Ascending aorta (tissue), 2 donors: ENCODE measurements at regions not wholly inside any gene's neighbourhood (a gene's known extent, or its start where the extent isn't known, plus 50 kb on each side); places are given as distances from the start of the nearest gene placed in this dataset.
"Not testable (repeated sequence)": the region's sequence is repeated elsewhere in the genome, so short reads cannot be mapped to it uniquely, and the experiment has no call there.

ENCODE experiments used
- DNase-seq, 2 donors: peaks; one replicate each; pipeline ENCODE4 v3.0.0-alpha.2; 2019; ENCODE audit warnings: low spot score in 2 of 2
- H3K27ac ChIP-seq, 2 donors: fragments of 200-600 bp; sonication (generic); one replicate each; pipeline ENCODE4 v1.5.1; 2016 to 2017; ENCODE audit warnings: mild to moderate bottlenecking in 1 of 2
- H3K27me3 ChIP-seq: fragments of 200-600 bp; sonication (generic); one replicate; pipeline ENCODE4 v1.5.1; 2017
- H3K36me3 ChIP-seq, 2 donors: fragments of 200-600 bp; sonication (generic); one replicate each; pipeline ENCODE4 v1.5.1; 2016
- H3K4me1 ChIP-seq, 2 donors: fragments of 200-600 bp; sonication (generic); one replicate each; pipeline ENCODE4 v1.5.1; 2016 to 2017; ENCODE audit warnings: mild to moderate bottlenecking in 1 of 2
- H3K4me3 ChIP-seq, 2 donors: fragments of 200-600 bp; sonication (generic); one replicate each; pipeline ENCODE4 v1.5.1; 2016 to 2017; ENCODE audit warnings: mild to moderate bottlenecking in 1 of 2
- H3K9me3 ChIP-seq, 2 donors: fragments of 200-600 bp; sonication (generic); one replicate each; pipeline ENCODE4 v1.5.1; 2016
- intact Hi-C: fragments of 100-400 bp; cut with DNase I; formaldehyde crosslinking; loops from one replicate; pipeline ENCODE4 v1.15.1; 2023
- TF ChIP-seq, protein P1 (sequence below), 3 experiments: fragments of 200-600 bp in 2 of 3; fragments of 450-650 bp in 1 of 3; sonication (generic) in 2 of 3; IDR thresholded peaks; one replicate each; pipeline ENCODE4 v1.5.1; 2016 to 2019; ENCODE audit warnings: antibody characterized with exemption in 3 of 3, mild to moderate bottlenecking in 1 of 3, moderate library complexity in 1 of 3

DNA sequence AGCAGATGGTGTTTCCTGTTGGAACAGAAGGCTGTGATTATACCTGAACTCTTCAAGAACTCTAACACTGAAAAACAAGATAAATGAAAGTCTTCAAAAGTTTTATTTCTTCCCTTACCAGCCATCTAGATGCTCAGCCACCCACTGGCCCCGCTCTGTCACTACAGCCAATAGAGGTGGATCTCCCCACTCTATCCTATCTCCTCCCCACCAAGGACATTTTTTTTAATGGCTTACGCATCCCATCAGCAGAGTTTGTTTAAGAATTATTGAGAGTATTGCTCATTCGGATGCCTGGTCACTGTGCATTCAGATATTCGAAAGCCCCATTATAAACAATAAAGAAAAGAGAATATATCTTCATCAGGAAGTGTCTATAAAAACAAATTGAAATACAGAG lies 159.4 kb downstream of the RASEF start:
- Histone ChIP-seq H3K36me3 (no peaks in the 10 kb centered on the region), H3K27me3 (no peaks in the 10 kb centered on the region), H3K27ac (no peak overlapping the region), H3K4me1 (no peaks in the 10 kb centered on the region), H3K4me3 (no peak overlapping the region), H3K9me3 (no peaks in the 10 kb centered on the region)
- no peak for DNase-seq
- TF ChIP-seq, protein P1, sequence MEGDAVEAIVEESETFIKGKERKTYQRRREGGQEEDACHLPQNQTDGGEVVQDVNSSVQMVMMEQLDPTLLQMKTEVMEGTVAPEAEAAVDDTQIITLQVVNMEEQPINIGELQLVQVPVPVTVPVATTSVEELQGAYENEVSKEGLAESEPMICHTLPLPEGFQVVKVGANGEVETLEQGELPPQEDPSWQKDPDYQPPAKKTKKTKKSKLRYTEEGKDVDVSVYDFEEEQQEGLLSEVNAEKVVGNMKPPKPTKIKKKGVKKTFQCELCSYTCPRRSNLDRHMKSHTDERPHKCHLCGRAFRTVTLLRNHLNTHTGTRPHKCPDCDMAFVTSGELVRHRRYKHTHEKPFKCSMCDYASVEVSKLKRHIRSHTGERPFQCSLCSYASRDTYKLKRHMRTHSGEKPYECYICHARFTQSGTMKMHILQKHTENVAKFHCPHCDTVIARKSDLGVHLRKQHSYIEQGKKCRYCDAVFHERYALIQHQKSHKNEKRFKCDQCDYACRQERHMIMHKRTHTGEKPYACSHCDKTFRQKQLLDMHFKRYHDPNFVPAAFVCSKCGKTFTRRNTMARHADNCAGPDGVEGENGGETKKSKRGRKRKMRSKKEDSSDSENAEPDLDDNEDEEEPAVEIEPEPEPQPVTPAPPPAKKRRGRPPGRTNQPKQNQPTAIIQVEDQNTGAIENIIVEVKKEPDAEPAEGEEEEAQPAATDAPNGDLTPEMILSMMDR (IDR thresholded peaks at IDR 0.05), result no peak
- intact Hi-C loops, result no loop called here

DNA sequence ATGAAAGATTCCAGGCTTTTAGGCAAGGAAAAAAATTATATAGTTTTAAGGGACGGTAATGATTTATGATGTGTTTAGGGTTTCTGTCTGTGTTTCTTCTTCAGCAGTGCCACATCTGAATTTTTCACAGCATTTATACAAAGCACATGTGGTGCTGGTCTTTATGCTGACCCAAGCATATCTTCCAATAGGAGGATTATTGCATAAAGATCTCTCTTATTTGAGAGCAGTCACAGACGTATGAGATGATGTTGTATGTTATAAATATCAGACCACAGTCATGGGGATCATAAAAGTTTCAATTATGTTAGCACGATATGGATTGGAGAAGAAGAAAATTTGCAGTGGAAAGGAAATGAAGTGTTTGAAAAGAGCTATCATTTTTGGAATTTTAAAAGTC lies 150.9 kb downstream of the RASEF start:
- no peak for DNase-seq
- Histone ChIP-seq H3K4me3 (no peak overlapping the region), H3K9me3 (peaks cover 0 to 4% of the 10 kb centered on the region in 2 donors), H3K4me1 (no peaks in the 10 kb centered on the region), H3K27ac (no peak overlapping the region), H3K36me3 (no peaks in the 10 kb centered on the region), H3K27me3 (no peaks in the 10 kb centered on the region)
- intact Hi-C loops, result no loop called here
- TF ChIP-seq, protein P1 (IDR thresholded peaks at IDR 0.05), result no peak

DNA sequence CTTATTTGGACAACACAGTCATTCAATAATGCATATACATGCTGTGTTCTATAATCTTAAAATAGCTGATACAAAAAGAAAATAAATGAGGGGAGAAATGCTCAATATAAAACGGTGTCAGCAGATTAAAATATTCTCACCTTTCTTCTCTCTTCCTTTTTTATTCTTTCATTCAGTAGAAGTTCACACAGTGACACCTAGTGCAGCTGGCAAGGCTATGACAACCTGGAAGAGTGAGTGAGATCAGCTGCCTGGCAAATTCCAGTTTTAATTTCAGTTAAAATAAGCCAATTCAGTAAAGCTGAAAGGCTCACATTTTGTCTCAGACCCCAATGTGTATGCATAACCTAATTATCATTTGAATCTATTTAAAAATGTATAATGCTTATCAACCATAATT lies 150.3 kb downstream of the RASEF start:
- no peak overlapping the region for H3K27ac ChIP-seq
- no peaks in the 10 kb centered on the region for H3K4me1 ChIP-seq
- intact Hi-C loops, result no loop called here
- TF ChIP-seq, protein P1 (IDR thresholded peaks at IDR 0.05), result no peak
- H3K27me3 ChIP-seq, result no peaks in the 10 kb centered on the region
- peaks cover 0 to 4% of the 10 kb centered on the region in 2 donors for H3K9me3 ChIP-seq
- H3K4me3 ChIP-seq, result no peak overlapping the region
- DNase-seq, result no peak
- H3K36me3 ChIP-seq, result no peaks in the 10 kb centered on the region

DNA sequence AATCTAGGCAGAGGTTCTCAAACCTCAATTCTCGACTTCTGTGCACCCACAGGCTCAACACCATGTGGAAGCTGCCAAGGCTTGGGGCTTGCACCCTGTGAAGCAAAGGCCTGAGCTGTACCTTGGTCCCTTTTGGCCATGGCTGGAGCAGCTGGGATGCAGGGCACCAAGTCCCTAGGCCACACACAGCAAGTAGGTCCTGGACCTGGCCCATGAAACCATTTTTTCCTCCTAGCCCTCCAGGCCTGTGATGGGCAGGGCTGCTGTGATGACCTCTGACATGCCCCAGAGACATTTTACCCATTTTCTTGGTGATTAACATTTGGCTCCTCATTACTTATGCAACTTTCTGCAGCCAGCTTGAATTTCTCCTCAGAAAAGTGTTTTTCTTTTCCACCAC lies 146.7 kb downstream of the RASEF start:
- DNase-seq, H3K36me3 ChIP-seq, H3K4me1 ChIP-seq, intact Hi-C loops, H3K27ac ChIP-seq, H3K27me3 ChIP-seq, H3K4me3 ChIP-seq, H3K9me3 ChIP-seq: not testable (repeated sequence)

DNA sequence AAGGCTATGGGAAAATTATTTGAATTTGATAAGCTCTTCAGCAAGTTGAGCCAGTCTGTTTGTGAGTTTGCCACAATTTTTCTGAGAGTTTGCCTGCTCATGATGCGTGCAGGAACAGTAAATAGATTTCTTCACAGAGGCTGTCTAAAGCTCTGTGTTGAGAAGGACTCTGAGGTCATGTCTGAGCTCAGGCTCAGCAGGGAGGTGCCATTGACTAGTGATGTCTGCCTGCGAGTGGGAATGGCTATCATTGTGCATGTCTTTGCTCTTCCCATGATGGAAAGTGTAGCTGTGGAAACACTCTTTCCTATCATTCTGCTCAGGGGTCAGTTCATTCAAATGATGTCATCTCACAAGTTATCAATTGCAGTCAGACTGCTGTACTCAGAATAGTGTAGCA lies 142.8 kb downstream of the RASEF start:
- intact Hi-C loops, result no loop called here
- Histone ChIP-seq H3K4me1 (no peaks in the 10 kb centered on the region), H3K36me3 (no peaks in the 10 kb centered on the region), H3K27ac (no peak overlapping the region), H3K27me3 (no peaks in the 10 kb centered on the region), H3K4me3 (no peak overlapping the region), H3K9me3 (peaks cover 0 to 4% of the 10 kb centered on the region in 2 donors)
- no peak for DNase-seq
- TF ChIP-seq, protein P1 (IDR thresholded peaks at IDR 0.05), result no peak

DNA sequence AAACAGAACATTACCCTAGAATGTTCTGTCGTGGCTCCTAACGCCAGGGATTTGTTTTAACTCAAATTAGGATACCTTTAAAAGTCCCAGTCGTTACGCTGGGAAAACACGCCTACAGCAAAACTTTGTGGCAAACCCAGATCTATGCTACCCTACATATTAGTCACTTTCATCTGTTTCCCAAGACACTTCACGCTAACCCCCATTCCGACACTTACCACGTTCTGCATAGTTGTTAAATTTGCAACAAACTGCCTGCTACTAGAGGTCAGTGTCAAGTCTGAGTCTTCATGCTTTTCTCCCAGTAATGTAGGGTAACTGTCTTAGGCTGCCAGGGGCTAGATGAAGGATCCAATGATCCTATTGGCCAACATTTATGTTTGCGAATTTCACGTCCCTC lies 140.3 kb downstream of the RASEF start:
- intact Hi-C loops, result no loop called here
- Histone ChIP-seq H3K9me3 (no peaks in the 10 kb centered on the region), H3K4me1 (no peaks in the 10 kb centered on the region), H3K27ac (no peak overlapping the region), H3K27me3 (no peaks in the 10 kb centered on the region), H3K4me3 (no peak overlapping the region), H3K36me3 (no peaks in the 10 kb centered on the region)
- no peak for DNase-seq
- TF ChIP-seq, protein P1 (IDR thresholded peaks at IDR 0.05), result no peak
